ENCODE measurements at regions not wholly inside any gene's neighbourhood (a gene's known extent, or its start where the extent isn't known, plus 50 kb on each side); places are given as distances from the start of the nearest gene placed in this dataset.

DNA sequence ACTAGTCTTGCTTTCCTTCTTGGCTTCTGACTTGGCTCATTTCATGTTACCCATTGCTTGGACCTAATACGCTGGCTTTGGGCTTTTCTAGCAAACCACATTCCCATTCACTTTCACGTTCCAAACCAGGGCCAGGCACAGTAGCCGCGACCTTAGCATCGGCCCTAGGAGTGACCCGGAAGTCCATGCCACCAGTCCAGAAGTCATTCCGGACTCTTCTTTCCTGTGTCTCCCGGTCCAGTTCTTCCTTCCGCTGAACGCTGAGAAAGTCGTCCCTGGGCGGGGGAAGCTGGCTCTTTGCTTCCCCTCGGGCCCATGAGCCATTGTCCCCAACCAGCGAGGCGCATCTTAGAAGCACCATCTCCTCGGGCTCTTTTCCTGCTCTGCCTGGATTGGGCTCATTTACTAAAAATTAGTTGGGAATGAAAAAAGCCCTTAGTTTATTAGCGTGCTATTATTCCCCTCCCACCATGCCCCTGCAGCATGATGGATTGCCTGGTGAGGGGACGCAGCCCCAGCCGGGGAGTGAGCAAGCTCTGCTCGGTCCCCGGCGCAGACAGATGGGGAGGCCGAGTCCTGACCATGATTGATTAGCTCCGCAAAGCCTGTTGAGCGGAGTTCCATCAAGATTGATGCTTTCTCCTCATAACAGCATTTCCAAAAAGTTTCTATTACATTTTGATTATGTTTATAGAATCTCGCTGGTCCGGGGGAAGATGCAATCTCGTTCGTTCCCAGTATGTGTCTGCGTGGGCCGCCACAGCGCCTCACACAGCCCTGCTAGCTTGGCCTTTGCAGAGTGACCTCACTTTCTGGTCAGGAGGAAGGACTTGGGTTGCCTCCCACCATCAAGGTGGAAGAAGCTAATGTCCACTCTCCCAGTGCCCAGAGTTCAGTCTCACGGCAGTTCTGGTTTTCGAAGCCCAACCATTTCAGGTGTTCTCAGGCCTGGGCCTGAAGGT lies 115.1 kb upstream of the TOP1 start:
- Histone ChIP-seq H3K79me2 (ENCODE audit: insufficient read depth, low read length) (no peaks in the 10 kb centered on the region), H3K36me3 (replicated peaks in 1 of 2; ENCODE audit: control insufficient read depth in 1 of 2, insufficient read depth in 2 of 2, low read length in 2 of 2) (no peaks in the 10 kb centered on the region), H3K9ac (ENCODE audit: insufficient read depth, low read depth, low read length) (no peak overlapping the region), H3K4me2 (ENCODE audit: low read depth, low read length) (no peak overlapping the region), H3K9me3 (ENCODE audit: low read length) (no peaks in the 10 kb centered on the region), H3K27ac (ENCODE audit: extremely low read length, insufficient read depth, low read length) (no peak overlapping the region), H4K20me1 (ENCODE audit: insufficient read depth, low read length) (no peaks in the 10 kb centered on the region), H3K4me1 (ENCODE audit: insufficient read depth, low read length) (no peaks in the 10 kb centered on the region), H3K27me3 (ENCODE audit: control insufficient read depth in 1 of 2, insufficient read depth in 2 of 2, low read length in 2 of 2) (peaks cover 0 to 4% of the 10 kb centered on the region in 2 experiments; a peak in 1 of 5 replicates), H2AFZ (ENCODE audit: low read length) (no peak overlapping the region), H3K4me3 (replicated peaks in 1 of 3; ENCODE audit: insufficient read depth in 1 of 3, low read depth in 2 of 3, low read length in 3 of 3) (no peak overlapping the region)
- WGBS (ENCODE audit: low lambda C conversion rate), result 58% methylated on average over 34 of the region's 34 CpGs
- BruUV-seq (replicated peaks), result no TSS peak
- intact Hi-C loops (cut with micrococcal nuclease; ENCODE audit: unreplicated experiment) (no loop called here), in situ Hi-C loops (cut with HindIII; ENCODE audit: extremely low pct_ligation_motif_present, low pct_unique_long_range_greater_than_20kb) (no loop called here)
- POLR2A ChIA-PET, result no interaction called here
- DNase-seq (ENCODE audit: low spot score) (no peak), FAIRE-seq (no peak), ATAC-seq (no peak)
- CTCF ChIA-PET (ENCODE audit: low intra/inter-chr PET ratio, low total read pairs), result no interaction called here
- TF ChIP-seq ZNF383 (CRISPR knock-in tag; IDR thresholded peaks at IDR 0.05; ENCODE audit: borderline replicate concordance) (no peak), GABPA (IDR thresholded peaks at IDR 0.05; ENCODE audit: low read depth, low read length) (0 out of 2 replicates have a peak, but pooled peaks have one; percentile 12), GABPA (CRISPR knock-in tag; IDR thresholded peaks at IDR 0.05; ENCODE audit: low read depth) (no peak), ZNF446 (CRISPR knock-in tag; IDR thresholded peaks at IDR 0.05) (0 out of 2 replicates have a peak, but pooled peaks have one; percentile 29), NR2C2 (CRISPR knock-in tag; IDR thresholded peaks at IDR 0.05; ENCODE audit: borderline replicate concordance) (peak; percentile 57; the same call in 1 of the 2 replicates)

DNA sequence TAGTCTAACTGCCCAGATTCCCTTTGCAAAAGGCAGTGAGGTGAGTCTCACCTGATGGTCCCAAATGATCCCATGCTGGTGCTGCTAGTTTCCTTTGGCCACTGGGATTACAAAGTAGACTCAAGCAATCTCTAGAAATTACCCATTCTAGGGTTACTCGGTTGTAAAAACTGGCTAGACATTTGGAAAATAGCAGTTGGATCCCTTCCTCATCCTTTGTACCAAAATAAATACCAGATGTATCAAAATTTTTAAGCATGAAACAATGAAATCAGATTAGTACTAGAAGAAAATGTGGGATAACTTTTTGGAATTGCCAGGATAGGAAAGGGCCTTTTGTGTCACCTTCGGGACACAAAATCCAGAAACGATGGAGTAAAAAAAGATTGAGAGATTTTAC lies 112.9 kb upstream of the TOP1 start:
- WGBS (ENCODE audit: low lambda C conversion rate), result 0% methylated on average over 3 of the region's 3 CpGs
- no peak overlapping the region for H3K4me2 ChIP-seq (ENCODE audit: low read depth, low read length)
- no TSS peak for BruUV-seq (replicated peaks)
- H3K4me3 ChIP-seq (replicated peaks in 1 of 3; ENCODE audit: insufficient read depth in 1 of 3, low read depth in 2 of 3, low read length in 3 of 3), result no peak overlapping the region
- ChIA-PET CTCF (ENCODE audit: low intra/inter-chr PET ratio, low total read pairs) (no interaction called here), POLR2A (no interaction called here)
- no peak for DNase-seq (ENCODE audit: low spot score)
- H3K9me3 ChIP-seq (ENCODE audit: low read length), result no peaks in the 10 kb centered on the region
- intact Hi-C loops (cut with micrococcal nuclease; ENCODE audit: unreplicated experiment), result no loop called here
- H3K36me3 ChIP-seq (replicated peaks in 1 of 2; ENCODE audit: control insufficient read depth in 1 of 2, insufficient read depth in 2 of 2, low read length in 2 of 2), result no peaks in the 10 kb centered on the region
- H3K27ac ChIP-seq (ENCODE audit: extremely low read length, insufficient read depth, low read length), result no peak overlapping the region
- no peak for TF ChIP-seq ZFP82 (CRISPR knock-in tag; IDR thresholded peaks at IDR 0.05; ENCODE audit: borderline replicate concordance)
- no peak for TF ChIP-seq GLI4 (CRISPR knock-in tag; IDR thresholded peaks at IDR 0.05; ENCODE audit: borderline replicate concordance)
- no peak for TF ChIP-seq MAFK (conservative IDR thresholded peaks at IDR 0.05 in 1 of 2, IDR thresholded peaks at IDR 0.05 in 1 of 2; ENCODE audit: low read length in 2 of 2)
- no peak for TF ChIP-seq KLF16 (CRISPR knock-in tag; IDR thresholded peaks at IDR 0.05)
- no peak for TF ChIP-seq ZNF614 (CRISPR knock-in tag; IDR thresholded peaks at IDR 0.05; ENCODE audit: borderline replicate concordance)
- no peak for TF ChIP-seq EHMT2 (IDR thresholded peaks at IDR 0.05; ENCODE audit: borderline replicate concordance, low read depth, low read length)
- no peak for TF ChIP-seq POLR2A (IDR thresholded peaks at IDR 0.05; ENCODE audit: insufficient read depth in 1 of 2, low read depth in 2 of 2, low read length in 2 of 2)
- in situ Hi-C loops (cut with HindIII; ENCODE audit: extremely low pct_ligation_motif_present, low pct_unique_long_range_greater_than_20kb), result no loop called here
- no peaks in the 10 kb centered on the region for H3K79me2 ChIP-seq (ENCODE audit: insufficient read depth, low read length)
- FAIRE-seq, result no peak
- no peaks in the 10 kb centered on the region for H3K4me1 ChIP-seq (ENCODE audit: insufficient read depth, low read length)
- no peaks in the 10 kb centered on the region for H4K20me1 ChIP-seq (ENCODE audit: insufficient read depth, low read length)
- H3K9ac ChIP-seq (ENCODE audit: insufficient read depth, low read depth, low read length), result no peak overlapping the region
- ATAC-seq, result no peak
- H3K27me3 ChIP-seq (ENCODE audit: control insufficient read depth in 1 of 2, insufficient read depth in 2 of 2, low read length in 2 of 2), result peaks cover 0 to 4% of the 10 kb centered on the region in 2 experiments; a peak in 1 of 5 replicates
- no peak overlapping the region for H2AFZ ChIP-seq (ENCODE audit: low read length)
